Calu3 (cell line): ENCODE measurements at regions not wholly inside any gene's neighbourhood (a gene's known extent, or its start where the extent isn't known, plus 50 kb on each side); places are given as distances from the start of the nearest gene placed in this dataset.

Experiments used
- BruUV-seq: library from RNA; stranded (reverse); fragments of 400-500 nt; replicated peaks from 2 replicates; lab custom pipeline; 2021; lab: Mats Ljungman, UMichigan
- CTCF ChIA-PET: fragments of 300-600 bp; sonication (Branson Sonifier 250); formaldehyde crosslinking; loops from one replicate; lab custom pipeline; 2022; ENCODE audit warnings: antibody characterized with exemption; lab: Charles Lee
- DNase-seq: peaks from one replicate; pipeline ENCODE4 v3.0.0; 2022
- H3K27ac Mint-ChIP-seq: one replicate; pipeline ENCODE4 v1.8.0; 2022; ENCODE audit warnings: mixed read lengths; ENCODE audit not compliant: unreplicated experiment
- H3K27me3 Mint-ChIP-seq: one replicate; pipeline ENCODE4 v1.8.0; 2022; ENCODE audit warnings: mixed read lengths; ENCODE audit not compliant: unreplicated experiment
- H3K36me3 Mint-ChIP-seq: one replicate; pipeline ENCODE4 v1.8.0; 2022; ENCODE audit warnings: mild to moderate bottlenecking, moderate library complexity, mixed read lengths; ENCODE audit not compliant: insufficient read depth, unreplicated experiment
- H3K4me1 Mint-ChIP-seq: one replicate; pipeline ENCODE4 v1.8.0; 2022; ENCODE audit warnings: mild to moderate bottlenecking, low read depth, mixed read lengths; ENCODE audit not compliant: unreplicated experiment
- H3K4me3 Mint-ChIP-seq: one replicate; pipeline ENCODE4 v1.8.0; 2022; ENCODE audit warnings: mild to moderate bottlenecking, low read depth, moderate library complexity, mixed read lengths; ENCODE audit not compliant: unreplicated experiment
- H3K9me3 Mint-ChIP-seq: one replicate; pipeline ENCODE4 v1.8.0; 2022; ENCODE audit warnings: low read depth, mixed read lengths; ENCODE audit not compliant: unreplicated experiment
- CTCF ChIP-seq: fragments of 200-600 bp; IDR thresholded peaks from one replicate; pipeline ENCODE4 v1.8.0; 2022; ENCODE audit warnings: antibody characterized with exemption; ENCODE audit not compliant: unreplicated experiment
- intact Hi-C: fragments of 100-400 bp; cut with micrococcal nuclease; formaldehyde crosslinking; loops from one replicate; pipeline ENCODE4 v1.10.0; 2022; ENCODE audit not compliant: unreplicated experiment

- intact Hi-C loops: no loop called here
- CTCF ChIA-PET: no interaction called here
- no TSS peak for BruUV-seq
- H3K27me3 Mint-ChIP-seq: no peaks in the 10 kb centered on the region
- no peaks in the 10 kb centered on the region for H3K9me3 Mint-ChIP-seq
- no peak overlapping the region for H3K4me3 Mint-ChIP-seq
- DNase-seq: no peak
- H3K4me1 Mint-ChIP-seq: peaks cover 8% of the 10 kb centered on the region
- H3K27ac Mint-ChIP-seq: no peak overlapping the region
- TF ChIP-seq CTCF: no peak
- no peaks in the 10 kb centered on the region for H3K36me3 Mint-ChIP-seq
Observed at GRCh38 chr3:83150896-83151295, 1389.5 kb upstream of the GBE1 start.

DNA sequence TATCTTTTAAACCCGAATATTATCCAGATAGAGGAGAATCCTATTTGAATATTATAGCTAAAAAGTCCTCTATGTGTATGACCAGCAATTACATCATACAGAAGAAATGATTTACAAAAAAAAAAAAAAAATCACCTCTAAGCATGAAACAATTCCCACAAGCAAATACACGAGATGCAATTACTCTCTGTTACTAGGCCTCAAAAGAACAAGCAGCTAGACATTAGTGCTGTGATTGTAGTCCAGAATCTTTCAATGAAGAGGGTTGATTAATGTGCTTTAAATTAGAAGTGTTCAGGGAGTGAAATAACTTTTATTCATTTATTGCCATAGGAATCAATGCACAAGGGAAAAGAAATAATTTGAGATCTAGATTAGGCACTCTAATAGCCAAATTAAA, 1379.5 kb upstream of the GBE1 start:
- H3K27me3 Mint-ChIP-seq: no peaks in the 10 kb centered on the region
- intact Hi-C loops: no loop called here
- BruUV-seq: no TSS peak
- peaks cover 3% of the 10 kb centered on the region for H3K9me3 Mint-ChIP-seq
- DNase-seq: no peak
- no peak overlapping the region for H3K27ac Mint-ChIP-seq
- peaks cover 15% of the 10 kb centered on the region for H3K4me1 Mint-ChIP-seq
- no peak overlapping the region for H3K4me3 Mint-ChIP-seq
- no peak for TF ChIP-seq CTCF
- CTCF ChIA-PET: no interaction called here
- H3K36me3 Mint-ChIP-seq: no peaks in the 10 kb centered on the region

DNA sequence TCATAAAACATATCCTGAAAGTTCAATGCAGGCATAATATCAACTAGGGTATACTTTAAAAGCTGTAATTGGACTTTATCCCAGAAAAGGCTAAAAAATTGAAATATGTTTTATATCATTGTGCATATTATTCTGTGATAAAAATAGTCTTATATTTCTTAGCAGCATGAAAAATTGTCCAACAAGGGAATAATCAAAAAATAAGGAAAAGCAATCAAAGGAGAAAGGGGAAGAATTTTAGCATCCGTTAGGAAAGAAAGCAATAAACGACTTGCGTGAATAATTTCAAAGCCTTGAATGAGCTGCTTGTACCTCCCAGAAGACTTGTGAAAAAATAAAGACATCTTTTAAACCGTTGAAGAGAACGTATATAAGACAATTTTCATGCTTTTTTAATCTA, 1369.8 kb upstream of the GBE1 start:
- Mint-ChIP-seq H3K36me3 (no peaks in the 10 kb centered on the region), H3K4me1 (no peaks in the 10 kb centered on the region), H3K27ac (no peak overlapping the region), H3K9me3 (no peaks in the 10 kb centered on the region), H3K4me3 (no peak overlapping the region), H3K27me3 (no peaks in the 10 kb centered on the region)
- intact Hi-C loops: no loop called here
- CTCF ChIA-PET: no interaction called here
- no peak for DNase-seq
- no peak for TF ChIP-seq CTCF
- no TSS peak for BruUV-seq

DNA sequence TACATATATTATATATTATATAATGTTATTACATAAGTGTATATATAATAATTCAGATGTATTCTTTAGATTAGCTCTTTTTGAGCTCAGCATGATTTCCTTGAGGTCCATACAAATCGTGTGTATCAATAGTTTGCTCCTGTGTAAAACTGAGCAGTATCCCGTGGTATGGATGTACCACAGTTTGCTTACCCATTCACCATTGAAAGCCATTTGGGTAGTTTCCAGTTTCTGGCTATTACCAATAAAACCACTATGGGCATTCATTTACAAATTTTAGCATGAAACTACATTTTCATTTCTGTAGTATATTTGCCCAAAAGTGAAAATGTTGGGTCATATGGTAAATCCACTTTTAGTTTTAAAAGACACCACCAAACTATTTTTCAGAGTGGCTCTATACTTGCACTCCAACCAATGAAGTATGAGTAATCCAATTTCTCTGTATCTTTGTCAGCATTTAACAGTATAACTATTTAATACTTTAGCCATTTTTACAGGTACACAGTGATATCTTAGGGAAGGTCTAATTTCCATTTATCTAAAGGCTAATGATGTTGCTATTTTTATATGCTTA, 1361.4 kb upstream of the GBE1 start:
- DNase-seq: no peak
- CTCF ChIA-PET: no interaction called here
- intact Hi-C loops: no loop called here
- Mint-ChIP-seq H3K4me3 (no peak overlapping the region), H3K9me3 (no peaks in the 10 kb centered on the region), H3K27me3 (no peaks in the 10 kb centered on the region), H3K4me1 (no peaks in the 10 kb centered on the region), H3K27ac (no peak overlapping the region), H3K36me3 (no peaks in the 10 kb centered on the region)
- TF ChIP-seq CTCF: no peak
- no TSS peak for BruUV-seq

GRCh38 chr3:83093222-83093572, 1331.8 kb upstream of the GBE1 start:
- intact Hi-C loops: no loop called here
- Mint-ChIP-seq H3K36me3 (no peaks in the 10 kb centered on the region), H3K4me1 (no peaks in the 10 kb centered on the region), H3K27ac (no peak overlapping the region), H3K4me3 (no peak overlapping the region), H3K9me3 (peaks cover 2% of the 10 kb centered on the region), H3K27me3 (no peaks in the 10 kb centered on the region)
- DNase-seq: no peak
- CTCF ChIA-PET: no interaction called here
- TF ChIP-seq CTCF: no peak
- BruUV-seq: no TSS peak
